ENCODE measurements at regions not wholly inside any gene's neighbourhood (a gene's known extent, or its start where the extent isn't known, plus 50 kb on each side); places are given as distances from the start of the nearest gene placed in this dataset.

- ChIA-PET CTCF (no interaction called here), POLR2A (no interaction called here)
These were observed 315.7 kb upstream of the USP25 start for GRCh38 chr21:15414057-15414456.

DNA sequence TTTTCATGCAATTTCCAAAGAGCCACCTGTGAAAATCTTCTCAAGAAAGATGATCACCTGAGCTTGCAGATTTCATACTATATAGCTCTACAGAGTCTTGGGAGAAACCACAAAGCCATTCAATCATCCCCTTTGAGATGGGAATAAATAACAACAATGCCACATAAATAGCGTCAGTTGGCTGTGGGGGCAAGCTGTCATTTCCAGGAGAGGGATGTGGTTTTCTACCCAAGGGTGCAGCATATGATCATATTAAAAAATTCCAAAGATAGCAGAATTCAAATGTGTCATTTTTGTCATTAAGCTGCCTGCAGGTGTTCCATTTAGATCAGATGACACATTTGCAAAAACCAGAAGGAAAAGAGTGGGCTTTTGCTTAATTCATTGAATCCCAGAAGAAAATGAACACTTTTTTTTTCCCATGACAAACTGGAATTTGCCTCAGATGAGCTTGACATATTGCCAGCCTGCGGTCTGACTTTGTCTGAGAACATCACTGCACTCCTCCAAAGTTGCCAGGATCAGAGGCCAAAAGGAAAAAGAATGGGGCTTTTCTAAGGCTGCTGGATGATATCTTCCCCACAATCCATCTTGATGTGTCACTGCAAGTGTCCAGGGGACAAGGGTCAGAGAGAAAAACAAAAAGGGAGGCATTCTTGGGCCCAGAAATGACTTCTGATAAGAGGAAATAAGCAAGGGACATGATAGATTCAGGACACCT is 314.1 kb upstream of the USP25 start:
- ChIA-PET POLR2A (no interaction called here), CTCF (no interaction called here)

DNA sequence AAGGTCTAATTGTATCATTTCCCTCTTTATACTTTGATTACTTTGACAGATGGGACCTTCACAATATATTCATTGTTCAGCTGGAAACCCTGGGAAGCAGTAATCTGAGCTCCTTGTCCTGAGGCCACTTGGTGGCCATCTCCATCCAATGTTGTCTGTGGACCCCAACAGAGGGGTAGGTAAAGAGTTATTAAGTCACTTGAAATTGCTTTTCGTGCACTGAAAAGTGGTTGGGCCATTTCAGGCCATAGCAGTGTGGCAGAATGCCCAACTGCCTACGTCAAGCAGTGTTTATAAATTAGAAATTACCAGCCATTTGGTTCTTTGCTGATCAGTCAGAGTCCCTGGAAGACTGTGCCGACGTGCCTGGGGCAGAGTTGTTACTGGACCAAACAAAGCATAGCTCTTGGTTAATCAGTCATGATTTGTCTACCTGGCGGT is 308.3 kb upstream of the USP25 start:
- POLR2A ChIA-PET = interaction anchor here (0.6 kb wide), 1 partner anchor 536 kb away, joined by 10 read pairs; no protein-coding TSS in a partner anchor
- CTCF ChIA-PET = interaction anchor here (0.8 kb wide), 1 partner anchor 9 kb away, joined by 3 read pairs; no protein-coding TSS in a partner anchor

GRCh38 chr21:15421947-15422346 is 307.8 kb upstream of the USP25 start:
- POLR2A ChIA-PET = no interaction called here
- CTCF ChIA-PET = interaction anchor here (0.8 kb wide), 1 partner anchor 9 kb away, joined by 3 read pairs; no protein-coding TSS in a partner anchor

DNA sequence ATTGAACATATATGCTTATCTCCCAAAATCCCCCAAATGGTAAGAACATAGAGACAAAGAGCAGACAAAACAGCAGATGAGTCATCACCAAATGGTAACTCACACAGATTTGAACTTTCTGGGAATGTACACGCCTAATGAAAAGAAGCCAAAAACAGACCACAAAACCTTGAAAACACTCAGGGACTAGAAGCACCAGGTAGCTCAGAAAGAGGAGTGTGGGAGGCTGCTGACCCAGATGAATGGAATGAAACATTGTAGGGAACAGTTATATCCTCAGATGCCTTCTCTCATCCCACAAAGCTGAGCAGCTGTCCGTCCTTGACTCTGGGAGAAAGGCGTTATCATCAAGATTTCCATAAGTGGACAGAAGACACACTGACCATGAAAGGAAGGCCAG is 307.0 kb upstream of the USP25 start:
- ChIA-PET CTCF (no interaction called here), POLR2A (no interaction called here)

- CTCF ChIA-PET = no interaction called here
These were observed 305.9 kb upstream of the USP25 start for GRCh38 chr21:15423676-15424445.

GRCh38 chr21:15425049-15425448 is 304.7 kb upstream of the USP25 start:
- ChIA-PET POLR2A (no interaction called here), CTCF (no interaction called here)

More at GRCh38 chr21:15423676-15424445, 305.9 kb upstream of the USP25 start:
- POLR2A ChIA-PET = no interaction called here

GRCh38 chr21:15430023-15430422 is 299.8 kb upstream of the USP25 start:
- CTCF ChIA-PET = interaction anchor here (0.6 kb wide), 1 partner anchor 932 kb away, joined by 3 read pairs; no protein-coding TSS in a partner anchor
- POLR2A ChIA-PET = no interaction called here

DNA sequence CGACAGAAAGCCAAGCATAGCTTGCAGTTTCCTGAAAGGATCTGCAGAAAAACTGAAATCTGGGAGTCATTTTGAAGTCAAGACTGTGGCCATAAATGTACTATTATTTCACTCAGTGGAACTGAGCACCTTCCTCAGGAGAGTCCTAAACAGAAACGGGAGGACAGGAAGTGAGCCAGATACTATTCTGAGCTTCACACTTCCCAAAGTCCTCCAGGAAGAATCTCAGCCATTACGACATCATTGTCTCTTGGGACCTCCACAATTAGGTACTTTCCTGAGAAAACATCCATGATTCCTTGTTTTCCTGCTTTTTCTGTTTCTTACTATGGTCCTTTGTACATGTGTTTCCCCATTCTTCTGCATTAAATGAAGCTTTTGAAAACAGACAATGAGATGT is 299.2 kb upstream of the USP25 start:
- ChIA-PET POLR2A (no interaction called here), CTCF (interaction anchor here (0.6 to 1.0 kb wide), 2 partner anchors 9 to 931 kb away, joined by 3 read pairs; no protein-coding TSS in a partner anchor)

- ChIA-PET CTCF (interaction anchor here (1.0 kb wide), 1 partner anchor 10 kb away, joined by 3 read pairs; no protein-coding TSS in a partner anchor), POLR2A (no interaction called here)
These were observed 298.7 kb upstream of the USP25 start for GRCh38 chr21:15431053-15431452.

DNA sequence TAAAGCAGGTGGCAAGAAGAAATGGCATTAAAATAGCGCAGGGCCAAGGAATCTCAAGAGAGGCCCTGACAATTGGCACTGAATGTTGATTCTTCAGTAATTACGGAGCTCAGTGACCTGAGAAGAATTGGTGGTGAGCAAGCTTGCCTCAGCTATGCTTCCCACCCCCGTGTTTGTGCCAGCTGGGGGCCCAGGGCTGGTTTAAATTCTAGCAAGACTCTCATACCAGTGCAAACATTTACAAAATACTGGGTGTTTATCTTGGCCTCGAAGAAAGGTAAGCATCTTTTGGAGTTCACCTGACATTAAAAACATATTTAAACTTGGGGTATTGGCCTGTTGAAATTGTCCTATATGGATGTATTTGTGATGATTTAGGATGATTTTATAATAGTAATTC is 296.7 kb upstream of the USP25 start:
- POLR2A ChIA-PET = no interaction called here
- CTCF ChIA-PET = no interaction called here

- ChIA-PET POLR2A (no interaction called here), CTCF (no interaction called here)
These were observed 295.4 kb upstream of the USP25 start for GRCh38 chr21:15434163-15434905.

DNA sequence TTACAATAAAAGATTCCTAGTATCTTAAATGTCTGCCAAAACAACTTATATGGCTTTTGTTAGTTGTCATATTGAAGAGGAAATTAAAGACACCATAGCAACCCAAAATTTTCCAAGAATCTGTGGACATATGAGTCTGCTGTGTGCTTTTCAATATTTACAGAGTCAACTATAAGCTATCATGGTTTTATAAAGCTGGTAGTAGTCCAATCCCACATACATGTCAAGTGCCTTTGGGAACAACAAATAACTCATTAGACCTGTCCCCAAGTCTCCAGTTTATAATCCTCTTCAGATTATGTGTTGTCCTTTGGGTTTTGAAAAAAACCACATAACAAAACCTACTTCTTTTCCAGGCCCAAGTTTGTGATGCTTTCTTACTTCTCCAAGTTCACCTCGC is 293.8 kb upstream of the USP25 start:
- CTCF ChIA-PET = interaction anchor here (0.6 kb wide), 1 partner anchor 361 kb away, joined by 3 read pairs; no protein-coding TSS in a partner anchor
- POLR2A ChIA-PET = no interaction called here

DNA sequence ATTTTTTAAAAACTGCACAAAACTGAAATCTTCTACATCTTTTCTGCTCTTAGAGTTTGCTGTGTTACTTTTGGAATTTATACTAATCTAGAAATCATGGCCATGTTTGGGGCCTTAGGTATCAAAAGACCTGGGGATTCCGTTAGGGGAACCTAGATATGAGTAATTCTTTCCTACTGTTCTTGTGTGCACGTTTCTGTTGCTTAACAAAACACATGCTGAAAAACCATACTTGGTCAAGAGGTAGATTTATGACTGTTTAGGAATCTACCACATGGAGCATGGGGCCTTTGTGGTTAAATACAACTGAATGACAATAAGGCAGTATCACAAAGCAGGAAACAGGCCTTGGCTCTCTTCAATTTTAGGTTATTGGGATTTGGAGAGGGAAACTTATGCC is 291.9 kb upstream of the USP25 start:
- ChIA-PET POLR2A (no interaction called here), CTCF (no interaction called here)

DNA sequence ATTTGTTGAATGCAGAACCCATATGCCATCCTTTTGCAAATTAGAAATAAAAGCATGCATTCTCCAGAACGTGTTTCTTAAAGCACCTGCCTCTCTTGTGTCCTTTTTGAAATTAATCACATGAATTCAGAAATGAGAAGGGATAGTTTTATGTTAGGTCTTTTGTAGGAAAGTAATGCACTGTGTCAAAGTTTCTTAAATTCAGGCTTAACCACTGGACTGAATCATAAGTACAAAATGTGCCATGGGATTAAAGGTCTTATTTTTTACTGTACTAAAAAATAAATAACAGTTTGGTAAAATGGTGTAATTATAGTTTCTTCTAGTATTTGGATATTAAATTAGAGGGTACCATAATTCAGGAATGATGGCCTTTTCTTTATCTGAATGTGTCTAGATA is 290.1 kb upstream of the USP25 start:
- ChIA-PET CTCF (no interaction called here), POLR2A (no interaction called here)

DNA sequence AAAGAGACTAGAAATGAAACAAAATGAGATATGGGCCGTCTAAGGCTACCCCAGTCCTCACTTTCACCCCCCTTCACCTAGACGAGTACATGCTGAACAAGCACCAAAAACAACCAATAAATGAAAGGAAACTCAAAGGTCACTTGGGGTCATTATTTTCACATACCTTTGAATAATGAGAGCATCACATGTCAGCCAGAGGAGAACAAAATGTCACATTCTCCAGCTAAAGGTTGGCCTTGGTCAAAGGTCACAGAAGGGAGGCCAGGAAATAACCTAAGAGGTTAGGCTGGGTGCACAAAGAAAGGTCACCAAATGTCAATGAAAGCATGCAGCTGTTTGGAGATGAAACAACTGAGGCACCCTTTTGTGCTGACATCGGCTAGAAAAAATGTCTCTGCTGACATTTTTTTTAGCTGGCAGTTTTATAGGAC is 288.7 kb upstream of the USP25 start:
- ChIA-PET CTCF (no interaction called here), POLR2A (no interaction called here)

DNA sequence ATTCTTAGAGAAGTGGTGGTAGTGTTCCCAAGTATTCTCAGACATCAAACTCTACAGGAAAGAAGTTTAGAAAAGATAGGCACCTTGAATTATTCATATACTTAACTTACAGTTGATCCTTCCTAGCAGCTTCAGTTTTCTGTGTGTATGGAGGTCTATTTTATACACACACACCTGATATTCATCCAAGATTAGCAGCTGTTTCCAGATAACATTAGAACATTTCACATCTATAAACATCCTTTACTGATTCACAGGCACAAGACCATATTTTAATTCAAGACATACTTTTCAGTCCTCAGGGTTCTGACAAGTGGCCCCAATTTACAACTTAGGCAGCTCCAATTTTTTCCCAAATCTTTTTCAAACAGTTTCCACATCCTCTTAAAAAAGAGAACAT is 287.8 kb upstream of the USP25 start:
- POLR2A ChIA-PET = no interaction called here
- CTCF ChIA-PET = no interaction called here

DNA sequence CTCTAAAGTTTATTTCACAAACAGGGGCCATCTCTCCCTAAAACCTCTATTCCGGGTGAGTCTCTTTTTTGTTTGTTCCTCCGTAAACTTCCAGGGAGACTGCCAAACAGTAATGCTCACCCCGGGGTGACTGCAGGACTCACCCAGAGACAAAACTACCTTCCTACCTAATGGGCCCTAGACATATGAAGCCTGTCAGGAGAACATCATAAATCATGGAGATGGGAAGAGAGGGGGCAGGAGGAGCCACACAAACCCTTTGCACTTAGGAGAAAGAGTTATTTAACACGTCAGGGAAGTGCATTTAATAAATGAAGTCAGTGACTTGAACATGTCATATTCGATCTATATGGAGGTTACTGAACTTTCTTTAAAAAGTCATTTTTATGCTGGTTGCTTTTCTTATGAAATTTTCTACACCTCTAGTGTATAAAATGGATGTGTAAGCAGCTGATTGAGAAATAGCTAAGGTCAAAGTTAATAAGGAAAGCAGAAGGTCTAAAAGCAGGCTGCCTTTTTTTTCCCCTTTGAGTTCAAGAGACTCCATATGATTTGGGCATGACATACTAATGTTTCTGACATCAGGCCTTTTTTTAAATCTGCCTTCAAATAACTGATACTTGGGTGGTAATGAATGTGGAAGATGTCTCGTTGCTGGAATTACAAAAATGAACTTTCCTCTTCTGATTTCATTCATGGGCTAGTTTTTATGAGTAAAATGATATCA is 286.9 kb upstream of the USP25 start:
- ChIA-PET POLR2A (no interaction called here), CTCF (no interaction called here)

GRCh38 chr21:15443740-15444117 is 286.1 kb upstream of the USP25 start:
- POLR2A ChIA-PET = no interaction called here
- CTCF ChIA-PET = no interaction called here

All from activated CD8-positive, alpha-beta memory T cell treated with anti-CD3 and anti-CD28 coated beads for 36 hours (primary cell).